Kidney (tissue), 13 donors: ENCODE measurements at regions not wholly inside any gene's neighbourhood (a gene's known extent, or its start where the extent isn't known, plus 50 kb on each side); places are given as distances from the start of the nearest gene placed in this dataset.

Source experiments
- DNase-seq, 5 donors: peaks; one replicate each; pipeline ENCODE4 v3.0.0-alpha.2; 2013 to 2020
- FAIRE-seq: peaks from 2 replicates; lab custom pipeline; 2012; peaks lifted over from hg19 to GRCh38; lab: Jason Lieb, UNC
- H3K27ac ChIP-seq, 2 donors: one replicate each; pipeline ENCODE4 v1.7.0; 2013; ENCODE audit warnings: low read depth in 2 of 2, low read length in 2 of 2, inconsistent platforms in 1 of 2
- H3K27me3 ChIP-seq: one replicate; pipeline ENCODE4 v1.7.1; 2013; ENCODE audit warnings: low read length, inconsistent platforms; ENCODE audit not compliant: control insufficient read depth, insufficient read depth
- H3K36me3 ChIP-seq, 3 donors: one replicate each; pipeline versions ENCODE4 v1.7.0 to v1.7.1; 2013; ENCODE audit warnings: low read length in 3 of 3, control low read depth in 1 of 3, inconsistent platforms in 1 of 3; ENCODE audit not compliant: insufficient read depth in 3 of 3, control insufficient read depth in 2 of 3
- H3K4me1 ChIP-seq, 3 donors: one replicate each; pipeline versions ENCODE4 v1.7.0 to v1.7.1; 2013; ENCODE audit warnings: low read length in 3 of 3, inconsistent platforms in 1 of 3, low read depth in 1 of 3; ENCODE audit not compliant: control insufficient read depth in 2 of 3, insufficient read depth in 2 of 3
- H3K4me3 ChIP-seq, 3 donors: one replicate each; pipeline versions ENCODE4 v1.7.0 to v1.8.1; 2013; ENCODE audit warnings: low read length in 3 of 3, control low read depth in 1 of 3, inconsistent platforms in 1 of 3
- H3K9ac ChIP-seq, 3 donors: one replicate each; pipeline versions ENCODE4 v1.7.0 to v1.7.1; 2013; ENCODE audit warnings: low read length in 3 of 3, control low read depth in 1 of 3, inconsistent platforms in 1 of 3
- H3K9me3 ChIP-seq, 3 donors: one replicate each; pipeline versions ENCODE4 v1.7.0 to v1.7.1; 2013; ENCODE audit warnings: low read length in 3 of 3, control low read depth in 1 of 3, inconsistent platforms in 1 of 3; ENCODE audit not compliant: control insufficient read depth in 2 of 3, insufficient read depth in 1 of 3
- intact Hi-C: fragments of 100-400 bp; cut with DNase I; formaldehyde crosslinking; loops from one replicate; pipeline ENCODE4 v1.11.1; 2022
- TF ChIP-seq, protein P1 (sequence below): IDR thresholded peaks from 3 replicates; pipeline ENCODE4 v1.5.1; 2012; ENCODE audit warnings: mild to moderate bottlenecking, moderate library complexity, borderline replicate concordance; ENCODE audit not compliant: insufficient read depth; ENCODE audit errors: extremely low read depth
- donor health status: control.
- donor health status: control.
- donor health status: control.
- donor health status: control.
- donor health status: control.
- donor health status: DM: yes; HTN: yes; CAD: no.
- donor health status: Normal renal cell carcinoma (clear cell type).

DNA sequence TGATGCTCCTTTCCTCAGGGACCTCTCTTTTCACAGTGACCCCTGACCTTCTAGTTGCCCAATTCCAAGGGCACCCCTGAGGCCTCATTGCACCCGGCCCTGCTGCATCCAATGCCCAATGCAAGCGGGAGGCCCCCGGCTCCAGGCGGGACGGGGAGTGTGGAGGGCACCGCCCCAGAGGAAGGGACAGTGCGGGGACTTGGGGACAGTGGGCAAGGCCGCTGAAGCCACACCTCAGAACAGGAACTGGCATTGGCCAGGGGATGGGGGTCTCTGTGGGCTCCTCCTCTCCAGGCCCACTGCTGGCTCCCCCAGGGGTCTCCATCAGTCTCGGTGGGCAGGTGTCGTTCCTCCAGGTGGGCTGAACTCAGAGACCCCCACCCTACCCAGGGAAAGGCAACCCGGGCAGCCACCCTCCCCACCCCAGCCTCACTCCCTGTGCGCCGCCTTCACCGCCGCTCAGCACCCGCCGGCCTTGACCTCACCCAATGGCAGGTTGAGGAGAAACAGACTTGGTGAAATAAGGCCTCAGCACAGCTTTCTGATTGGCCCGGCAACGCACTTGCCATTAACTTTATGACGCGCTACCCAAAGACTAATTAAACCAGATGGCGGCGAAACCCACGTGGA, 1312.0 kb downstream of the BRD1 start:
- no peak overlapping the region for H3K27ac ChIP-seq
- TF ChIP-seq, protein P1, sequence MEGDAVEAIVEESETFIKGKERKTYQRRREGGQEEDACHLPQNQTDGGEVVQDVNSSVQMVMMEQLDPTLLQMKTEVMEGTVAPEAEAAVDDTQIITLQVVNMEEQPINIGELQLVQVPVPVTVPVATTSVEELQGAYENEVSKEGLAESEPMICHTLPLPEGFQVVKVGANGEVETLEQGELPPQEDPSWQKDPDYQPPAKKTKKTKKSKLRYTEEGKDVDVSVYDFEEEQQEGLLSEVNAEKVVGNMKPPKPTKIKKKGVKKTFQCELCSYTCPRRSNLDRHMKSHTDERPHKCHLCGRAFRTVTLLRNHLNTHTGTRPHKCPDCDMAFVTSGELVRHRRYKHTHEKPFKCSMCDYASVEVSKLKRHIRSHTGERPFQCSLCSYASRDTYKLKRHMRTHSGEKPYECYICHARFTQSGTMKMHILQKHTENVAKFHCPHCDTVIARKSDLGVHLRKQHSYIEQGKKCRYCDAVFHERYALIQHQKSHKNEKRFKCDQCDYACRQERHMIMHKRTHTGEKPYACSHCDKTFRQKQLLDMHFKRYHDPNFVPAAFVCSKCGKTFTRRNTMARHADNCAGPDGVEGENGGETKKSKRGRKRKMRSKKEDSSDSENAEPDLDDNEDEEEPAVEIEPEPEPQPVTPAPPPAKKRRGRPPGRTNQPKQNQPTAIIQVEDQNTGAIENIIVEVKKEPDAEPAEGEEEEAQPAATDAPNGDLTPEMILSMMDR = no peak
- intact Hi-C loops = no loop called here
- H3K4me1 ChIP-seq = no peaks in the 10 kb centered on the region
- no peak overlapping the region for H3K9ac ChIP-seq
- H3K36me3 ChIP-seq = no peaks in the 10 kb centered on the region
- H3K4me3 ChIP-seq = no peak overlapping the region
- no peak for DNase-seq
- H3K9me3 ChIP-seq = no peaks in the 10 kb centered on the region
- no peak for FAIRE-seq
- no peaks in the 10 kb centered on the region for H3K27me3 ChIP-seq

DNA sequence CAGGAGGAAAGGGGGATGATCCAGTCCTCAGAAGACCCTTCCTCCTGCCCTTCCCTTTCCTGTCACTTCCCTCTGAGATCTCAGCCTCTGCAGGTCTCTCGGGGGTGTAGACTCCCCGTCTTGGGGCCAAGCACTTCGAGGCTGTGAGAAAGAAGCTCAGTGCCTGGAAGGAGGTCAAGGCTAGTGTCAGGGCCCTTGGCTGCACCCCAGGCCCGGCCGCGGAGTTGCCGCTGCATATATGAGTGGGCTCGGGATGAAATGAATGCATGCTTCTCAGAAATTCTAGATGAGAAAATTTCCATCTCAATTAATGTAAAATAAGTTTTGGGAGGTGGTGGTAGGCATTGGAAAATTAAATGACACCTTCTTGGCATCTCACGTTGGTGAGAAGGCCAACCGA, 1313.7 kb downstream of the BRD1 start:
- TF ChIP-seq, protein P1 = no peak
- intact Hi-C loops = no loop called here

DNA sequence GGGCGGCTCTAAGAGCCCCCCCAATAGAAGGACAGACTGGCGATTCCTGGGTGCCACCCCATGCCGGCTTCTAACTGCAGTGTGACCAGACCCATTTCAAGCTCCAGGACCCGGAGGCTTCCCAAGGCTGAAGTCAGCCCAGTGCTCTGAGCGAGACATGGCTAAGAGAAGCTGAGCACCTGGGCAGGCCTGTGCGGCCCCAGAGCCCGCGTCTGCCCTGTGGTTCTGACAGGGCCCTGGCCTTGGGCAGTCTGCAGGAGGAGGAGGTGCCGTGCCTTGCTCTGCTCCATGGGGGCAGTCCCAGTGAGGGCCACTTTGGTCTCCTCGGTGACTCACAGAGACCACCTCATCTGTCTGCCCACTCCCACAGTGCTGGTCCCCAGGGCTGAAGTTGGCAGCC, 1314.2 kb downstream of the BRD1 start:
- no peaks in the 10 kb centered on the region for H3K27me3 ChIP-seq
- no peaks in the 10 kb centered on the region for H3K9me3 ChIP-seq
- TF ChIP-seq, protein P1 = no peak
- intact Hi-C loops = no loop called here
- H3K27ac ChIP-seq = no peak overlapping the region
- H3K4me3 ChIP-seq = no peak overlapping the region
- no peak overlapping the region for H3K9ac ChIP-seq
- H3K4me1 ChIP-seq = no peaks in the 10 kb centered on the region
- FAIRE-seq = no peak
- no peaks in the 10 kb centered on the region for H3K36me3 ChIP-seq
- DNase-seq = no peak

More for the DNA sequence above, 1313.7 kb downstream of the BRD1 start:
- H3K36me3 ChIP-seq = no peaks in the 10 kb centered on the region
- no peak overlapping the region for H3K9ac ChIP-seq
- FAIRE-seq (no peak), DNase-seq (no peak)
- H3K27me3 ChIP-seq = no peaks in the 10 kb centered on the region
- H3K9me3 ChIP-seq = no peaks in the 10 kb centered on the region
- no peaks in the 10 kb centered on the region for H3K4me1 ChIP-seq
- no peak overlapping the region for H3K27ac ChIP-seq
- H3K4me3 ChIP-seq = no peak overlapping the region

DNA sequence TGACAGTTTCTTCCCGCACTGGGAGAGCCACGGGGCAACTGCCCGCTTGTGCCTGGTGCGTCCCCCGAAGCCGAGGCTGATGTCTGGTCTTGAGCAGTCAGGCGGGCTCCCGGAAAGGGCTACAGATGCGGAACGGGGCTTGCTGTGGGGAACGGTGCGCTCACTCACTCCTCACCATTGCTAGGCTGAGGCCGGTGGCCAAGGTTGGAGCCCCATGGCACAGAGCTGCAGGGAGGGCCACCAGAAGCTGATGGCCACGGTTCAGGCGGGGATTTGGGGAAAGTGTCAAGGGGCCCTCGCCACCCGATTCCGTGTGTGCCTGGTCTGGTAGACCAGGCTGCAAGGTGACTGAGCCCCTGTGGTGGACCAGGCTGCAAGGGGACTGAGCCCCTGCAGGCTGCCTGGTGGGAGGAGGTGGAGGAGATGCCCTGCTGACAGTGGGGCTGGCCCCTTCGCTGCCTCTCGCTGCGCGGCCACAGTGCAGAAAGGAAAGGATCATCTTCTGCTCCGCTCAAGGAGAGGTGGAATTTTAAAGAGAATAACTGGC, 1315.8 kb downstream of the BRD1 start:
- Histone ChIP-seq H3K36me3 (no peaks in the 10 kb centered on the region), H3K9ac (no peak overlapping the region), H3K9me3 (no peaks in the 10 kb centered on the region), H3K4me1 (no peaks in the 10 kb centered on the region), H3K27ac (no peak overlapping the region), H3K4me3 (no peak overlapping the region), H3K27me3 (no peaks in the 10 kb centered on the region)
- DNase-seq (no peak), FAIRE-seq (no peak)
- intact Hi-C loops = no loop called here
- TF ChIP-seq, protein P1 = no peak
